Choroid plexus epithelial cell (primary cell): ENCODE measurements at regions not wholly inside any gene's neighbourhood (a gene's known extent, or its start where the extent isn't known, plus 50 kb on each side); places are given as distances from the start of the nearest gene placed in this dataset.

Experiments
- DNase-seq: peaks from one replicate; pipeline ENCODE4 v3.0.0-alpha.2; 2010; ENCODE audit warnings: low read depth
- H3K4me3 ChIP-seq: 2 replicates; pipeline ENCODE4 v1.5.1; 2011; ENCODE audit warnings: low read depth, mild to moderate bottlenecking, control low read depth, low read length, moderate library complexity
- TF ChIP-seq, protein P1 (sequence below): conservative IDR thresholded peaks from 2 replicates; pipeline ENCODE4 v1.5.1; 2011; ENCODE audit warnings: low read depth, mild to moderate bottlenecking, control low read depth, inconsistent platforms, low read length, moderate library complexity

DNA sequence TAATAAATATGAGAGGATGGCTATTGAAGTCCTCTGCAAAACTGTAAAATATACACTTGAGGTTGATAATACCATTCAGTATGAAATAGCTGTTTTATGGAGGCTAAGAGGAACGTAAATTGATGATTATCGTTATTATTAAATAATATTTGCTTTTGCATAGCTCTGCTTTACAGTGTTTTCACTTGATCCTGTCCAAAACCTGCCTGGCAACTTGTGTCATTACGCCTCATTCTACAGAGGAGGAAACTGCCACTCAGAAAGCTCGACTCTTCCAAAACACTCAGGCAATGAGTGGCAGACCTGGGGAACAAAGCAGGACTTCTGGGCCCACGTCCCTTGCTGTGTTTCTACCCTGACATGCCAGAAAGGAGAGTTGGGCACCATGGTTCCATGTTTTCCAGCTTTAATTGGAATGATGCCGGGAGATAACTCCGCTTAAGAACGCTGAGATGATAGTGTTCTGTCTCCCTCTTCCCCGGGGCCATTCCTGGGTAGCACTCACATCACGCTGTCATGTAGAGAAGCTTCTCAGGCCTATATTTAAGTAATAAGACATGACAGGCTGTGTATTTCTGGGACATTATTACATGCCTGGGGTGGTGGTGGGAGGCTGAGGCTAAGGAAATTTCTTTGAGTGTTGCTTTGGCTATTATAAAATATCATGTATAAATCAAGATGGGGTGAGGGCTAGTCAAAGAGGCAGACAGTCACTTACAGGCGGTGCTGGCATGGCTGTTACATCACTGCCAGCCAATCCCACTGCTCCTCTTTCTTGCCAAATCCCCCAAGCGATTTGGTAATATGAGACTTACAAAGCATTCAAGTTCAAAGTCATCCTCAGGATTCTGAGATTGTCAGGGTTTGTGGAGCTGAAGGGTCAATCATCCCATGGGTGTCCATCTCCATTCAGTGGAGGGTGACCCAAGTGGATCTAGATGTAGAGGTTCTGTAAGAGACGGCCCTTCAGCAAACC, 501.7 kb downstream of the INSC start:
- no peak overlapping the region for H3K4me3 ChIP-seq
- TF ChIP-seq, protein P1, sequence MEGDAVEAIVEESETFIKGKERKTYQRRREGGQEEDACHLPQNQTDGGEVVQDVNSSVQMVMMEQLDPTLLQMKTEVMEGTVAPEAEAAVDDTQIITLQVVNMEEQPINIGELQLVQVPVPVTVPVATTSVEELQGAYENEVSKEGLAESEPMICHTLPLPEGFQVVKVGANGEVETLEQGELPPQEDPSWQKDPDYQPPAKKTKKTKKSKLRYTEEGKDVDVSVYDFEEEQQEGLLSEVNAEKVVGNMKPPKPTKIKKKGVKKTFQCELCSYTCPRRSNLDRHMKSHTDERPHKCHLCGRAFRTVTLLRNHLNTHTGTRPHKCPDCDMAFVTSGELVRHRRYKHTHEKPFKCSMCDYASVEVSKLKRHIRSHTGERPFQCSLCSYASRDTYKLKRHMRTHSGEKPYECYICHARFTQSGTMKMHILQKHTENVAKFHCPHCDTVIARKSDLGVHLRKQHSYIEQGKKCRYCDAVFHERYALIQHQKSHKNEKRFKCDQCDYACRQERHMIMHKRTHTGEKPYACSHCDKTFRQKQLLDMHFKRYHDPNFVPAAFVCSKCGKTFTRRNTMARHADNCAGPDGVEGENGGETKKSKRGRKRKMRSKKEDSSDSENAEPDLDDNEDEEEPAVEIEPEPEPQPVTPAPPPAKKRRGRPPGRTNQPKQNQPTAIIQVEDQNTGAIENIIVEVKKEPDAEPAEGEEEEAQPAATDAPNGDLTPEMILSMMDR = no peak
- DNase-seq = no peak

DNA sequence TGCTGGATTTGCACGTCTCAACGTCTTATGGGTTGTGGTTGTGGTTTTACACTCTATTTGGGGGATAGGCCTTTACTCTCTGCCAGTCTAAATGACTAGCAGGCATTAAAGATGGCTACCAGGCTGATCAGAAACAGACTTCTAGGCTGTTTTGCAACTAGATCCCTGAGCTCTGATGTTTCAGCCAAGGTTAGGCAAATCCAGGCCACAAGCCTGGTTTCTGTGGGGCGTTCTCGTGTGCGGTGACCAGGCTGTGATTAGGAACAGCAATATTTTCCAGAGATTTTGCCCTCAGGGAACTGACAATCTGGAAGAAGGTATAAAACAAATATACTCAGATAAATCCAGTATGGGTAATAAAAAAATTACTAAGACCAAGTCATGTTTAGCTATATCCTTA, 502.4 kb downstream of the INSC start:
- no peak overlapping the region for H3K4me3 ChIP-seq
- TF ChIP-seq, protein P1 = no peak
- DNase-seq = no peak

DNA sequence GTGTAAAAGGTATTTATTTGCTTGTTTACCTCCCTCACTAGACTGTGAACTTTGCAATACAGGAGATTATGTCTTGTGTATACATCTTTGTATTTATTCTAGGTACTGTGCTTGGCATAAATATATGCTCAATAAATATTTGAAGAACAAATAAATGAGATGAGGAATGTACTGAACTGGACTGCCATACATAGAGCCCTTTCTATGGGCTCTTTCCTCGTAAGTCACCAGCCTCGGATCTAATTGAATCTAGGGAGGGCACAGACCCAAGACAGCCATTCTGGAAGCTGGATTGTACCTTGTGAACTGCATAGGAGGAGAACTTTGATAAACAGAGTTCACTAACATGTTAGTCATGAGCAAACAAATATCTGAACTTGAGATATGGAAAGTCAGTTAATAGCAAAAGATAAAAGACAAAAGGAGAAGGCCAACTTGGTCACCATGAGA, 503.9 kb downstream of the INSC start:
- TF ChIP-seq, protein P1 = no peak
- no peak overlapping the region for H3K4me3 ChIP-seq
- DNase-seq = no peak

DNA sequence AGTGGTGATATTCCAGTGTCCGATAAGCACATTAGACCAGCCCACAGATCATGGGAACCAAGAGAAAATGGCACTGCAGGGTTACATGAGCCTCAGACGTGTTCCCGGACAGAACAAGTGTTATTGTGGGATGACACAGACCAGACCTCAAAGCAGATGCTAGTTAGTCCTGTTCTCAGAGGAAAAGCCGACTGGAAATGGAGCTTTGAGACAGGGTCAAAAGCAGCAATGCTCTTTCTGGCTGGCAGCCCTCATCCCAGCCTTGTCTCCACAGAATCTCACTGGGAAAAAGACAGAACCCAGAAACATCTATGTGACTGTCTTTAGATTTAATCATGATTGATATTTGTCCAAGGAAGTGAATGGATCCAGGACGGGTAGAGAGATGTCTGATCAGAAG, 506.8 kb downstream of the INSC start:
- no peak overlapping the region for H3K4me3 ChIP-seq
- TF ChIP-seq, protein P1 = no peak
- DNase-seq = no peak

DNA sequence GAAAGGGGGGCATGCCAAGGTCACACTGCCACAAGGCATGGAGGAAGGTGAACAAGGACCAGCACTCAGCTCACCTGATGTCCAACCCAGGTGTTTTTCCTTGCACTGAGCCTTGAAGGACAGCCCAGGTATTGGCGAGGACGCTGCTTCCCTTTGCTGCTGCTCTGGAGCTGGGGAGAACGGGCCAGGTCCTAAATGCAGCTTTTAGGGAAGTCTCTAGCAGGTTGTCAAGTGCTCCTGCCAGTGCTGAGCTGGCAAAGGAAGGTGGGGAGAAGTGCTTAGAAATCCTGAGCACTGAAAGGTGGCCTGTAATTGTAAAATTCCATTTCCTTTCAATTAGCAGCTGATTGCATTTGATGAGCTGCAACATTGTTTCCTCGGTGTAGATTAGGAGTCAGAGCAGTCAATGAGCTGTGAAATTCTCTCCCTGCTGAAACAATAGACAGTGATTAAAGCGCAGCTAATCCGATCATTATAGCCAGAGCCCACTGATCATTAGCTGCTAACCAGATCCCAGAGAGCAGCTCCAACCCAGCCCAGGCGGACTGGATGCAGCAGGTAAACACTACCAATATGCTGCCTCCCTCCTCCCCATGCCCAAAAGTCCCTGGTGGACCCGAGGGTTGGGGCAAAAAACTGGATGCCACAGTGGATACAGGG, 507.6 kb downstream of the INSC start:
- H3K4me3 ChIP-seq = no peak overlapping the region
- DNase-seq = no peak
- TF ChIP-seq, protein P1 = no peak

DNA sequence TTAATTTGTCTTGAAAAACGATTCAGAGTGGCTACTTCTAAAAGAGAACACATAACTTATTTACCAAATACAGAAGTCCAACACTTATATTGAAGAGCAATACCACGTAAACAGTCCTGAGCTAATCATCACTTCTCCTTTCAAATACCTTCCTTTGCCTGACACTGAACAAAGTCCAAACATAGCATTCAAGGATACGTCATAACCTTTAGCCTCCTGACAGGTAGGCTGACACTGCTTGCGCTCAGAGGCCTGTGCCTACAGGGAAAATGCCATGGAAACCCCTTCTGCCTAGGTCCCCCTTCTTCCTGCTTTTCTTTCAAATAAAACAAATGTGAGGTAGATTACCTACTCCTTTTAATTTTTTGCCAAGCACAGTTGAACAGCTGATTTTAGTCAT, 510.0 kb downstream of the INSC start:
- DNase-seq = no peak

More for the DNA sequence above, 510.0 kb downstream of the INSC start:
- TF ChIP-seq, protein P1 = no peak
- no peak overlapping the region for H3K4me3 ChIP-seq
